Activated CD8-positive, alpha-beta memory T cell treated with anti-CD3 and anti-CD28 coated beads for 36 hours (primary cell): ENCODE measurements at regions not wholly inside any gene's neighbourhood (a gene's known extent, or its start where the extent isn't known, plus 50 kb on each side); places are given as distances from the start of the nearest gene placed in this dataset.
"Not testable (repeated sequence)": the region's sequence is repeated elsewhere in the genome, so short reads cannot be mapped to it uniquely, and the experiment has no call there.

Experiments
- CTCF ChIA-PET: fragments of 350-600 bp; sonication (Branson Sonifier 250); formaldehyde crosslinking; loops from one replicate; lab custom pipeline; 2021; ENCODE audit warnings: antibody characterized with exemption; lab: Charles Lee
- POLR2A ChIA-PET: fragments of 350-600 bp; sonication (Branson Sonifier 250); formaldehyde crosslinking; loops from one replicate; lab custom pipeline; 2021; ENCODE audit warnings: antibody characterized with exemption; lab: Charles Lee

GRCh38 chr21:27047658-27048314 is 80.9 kb upstream of the ADAMTS5 start:
- POLR2A ChIA-PET = no interaction called here
- CTCF ChIA-PET = no interaction called here

GRCh38 chr21:27047283-27047657 is 80.4 kb upstream of the ADAMTS5 start:
- POLR2A ChIA-PET = no interaction called here
- CTCF ChIA-PET = no interaction called here

DNA sequence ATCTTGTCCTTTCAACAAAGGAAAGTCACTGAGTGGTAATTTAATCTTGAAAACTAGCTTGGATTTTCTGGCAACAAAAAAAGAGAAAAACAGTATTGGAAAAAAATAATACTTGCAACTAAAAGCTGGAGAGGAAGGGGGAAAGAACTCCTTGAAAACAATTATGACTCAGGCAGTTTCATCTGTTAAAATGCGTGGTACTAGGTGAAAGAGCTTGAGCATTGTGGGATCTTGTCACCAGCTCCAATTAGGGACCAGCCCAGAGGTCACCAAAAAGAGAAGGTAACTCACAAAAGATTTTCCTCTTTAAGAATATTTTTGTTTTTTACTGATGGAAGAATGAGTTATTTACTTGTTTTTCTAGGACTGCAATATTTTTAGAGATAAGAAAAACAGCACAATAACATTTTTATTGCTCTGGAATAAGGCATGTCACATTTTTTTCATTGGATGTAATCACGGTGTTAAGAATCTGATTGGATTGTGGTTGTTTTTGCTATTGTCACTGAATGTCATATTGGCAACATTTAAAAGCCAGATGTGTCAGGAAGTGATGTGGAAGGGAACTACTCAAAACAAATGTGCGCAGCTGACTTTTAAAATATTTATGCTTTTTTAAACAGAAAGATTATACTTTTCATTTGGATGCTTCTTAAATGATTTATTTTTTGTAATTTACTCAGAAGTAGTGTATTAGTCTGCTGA is 78.5 kb upstream of the ADAMTS5 start:
- ChIA-PET CTCF (no interaction called here), POLR2A (no interaction called here)

GRCh38 chr21:27043377-27043776 is 76.5 kb upstream of the ADAMTS5 start:
- ChIA-PET POLR2A (no interaction called here), CTCF (no interaction called here)

GRCh38 chr21:27040738-27041469 is 74.0 kb upstream of the ADAMTS5 start:
- ChIA-PET CTCF (no interaction called here), POLR2A (no interaction called here)

- ChIA-PET POLR2A (no interaction called here), CTCF (no interaction called here)
Measured at GRCh38 chr21:27036736-27037301, 69.9 kb upstream of the ADAMTS5 start.

GRCh38 chr21:27035791-27036190 is 68.9 kb upstream of the ADAMTS5 start:
- ChIA-PET POLR2A (no interaction called here), CTCF (no interaction called here)

- CTCF ChIA-PET = no interaction called here
- POLR2A ChIA-PET = no interaction called here
Measured at GRCh38 chr21:27034796-27035195, 67.9 kb upstream of the ADAMTS5 start.

DNA sequence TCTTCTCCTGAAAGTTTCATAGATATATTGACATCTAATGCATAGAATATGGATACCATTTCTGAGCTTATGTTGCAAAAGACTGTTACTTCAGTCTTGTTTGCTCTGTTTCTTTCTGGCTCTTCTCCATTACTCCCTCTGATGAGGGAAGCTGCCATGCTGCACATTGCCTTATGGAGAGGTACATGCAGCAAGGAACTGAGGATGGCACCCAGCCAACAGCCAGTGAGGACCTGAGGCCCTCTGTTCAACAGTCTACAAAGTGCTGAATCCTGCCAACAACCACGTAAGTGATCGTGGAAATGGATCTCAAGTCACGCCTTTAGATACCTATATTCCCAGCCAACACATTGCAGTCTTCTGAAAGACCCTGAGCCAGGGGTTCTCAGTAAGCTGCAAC is 66.6 kb upstream of the ADAMTS5 start:
- ChIA-PET POLR2A (no interaction called here), CTCF (no interaction called here)

DNA sequence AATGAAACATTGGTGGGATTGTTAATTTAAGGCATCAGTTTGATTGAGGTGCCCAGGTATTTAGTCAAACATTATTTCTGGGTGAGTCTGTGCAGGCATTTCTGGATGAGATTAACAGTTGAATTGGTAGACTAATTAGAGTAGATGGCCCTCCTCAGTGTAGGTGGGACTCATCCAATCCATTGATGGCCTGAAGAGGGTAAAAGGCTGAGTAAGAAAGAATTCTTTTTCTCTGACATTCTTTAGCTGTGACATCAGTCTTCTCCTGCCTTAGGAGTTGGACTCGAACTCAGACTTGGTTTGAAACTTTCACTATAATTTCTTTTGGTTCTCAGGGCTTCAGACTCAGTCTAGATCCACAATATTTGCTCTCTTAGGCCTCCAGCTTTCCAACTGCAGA is 59.6 kb upstream of the ADAMTS5 start:
- ChIA-PET CTCF (no interaction called here), POLR2A (no interaction called here)

GRCh38 chr21:27025708-27026107 is 58.8 kb upstream of the ADAMTS5 start:
- CTCF ChIA-PET, POLR2A ChIA-PET: not testable (repeated sequence)

GRCh38 chr21:27024971-27025370 is 58.1 kb upstream of the ADAMTS5 start:
- ChIA-PET POLR2A (no interaction called here), CTCF (no interaction called here)

DNA sequence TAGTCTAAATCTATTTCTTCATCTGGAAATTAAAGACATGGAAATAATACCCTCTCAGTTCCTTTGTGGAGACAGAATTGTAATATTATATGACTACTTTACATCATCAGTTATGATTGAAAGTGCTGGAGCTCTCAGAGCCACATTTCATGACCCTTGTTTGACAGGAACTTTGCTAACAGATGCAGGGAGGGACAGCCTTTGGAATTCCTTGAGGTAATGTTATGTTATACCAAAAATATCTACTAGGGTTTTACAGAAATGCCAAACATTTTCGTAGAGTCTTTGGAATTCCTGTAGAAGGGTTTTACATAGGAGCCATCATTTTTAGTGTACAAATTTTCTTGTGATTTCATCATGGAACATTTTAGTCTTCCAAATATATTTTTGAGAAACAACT is 57.4 kb upstream of the ADAMTS5 start:
- CTCF ChIA-PET = no interaction called here
- POLR2A ChIA-PET = no interaction called here

DNA sequence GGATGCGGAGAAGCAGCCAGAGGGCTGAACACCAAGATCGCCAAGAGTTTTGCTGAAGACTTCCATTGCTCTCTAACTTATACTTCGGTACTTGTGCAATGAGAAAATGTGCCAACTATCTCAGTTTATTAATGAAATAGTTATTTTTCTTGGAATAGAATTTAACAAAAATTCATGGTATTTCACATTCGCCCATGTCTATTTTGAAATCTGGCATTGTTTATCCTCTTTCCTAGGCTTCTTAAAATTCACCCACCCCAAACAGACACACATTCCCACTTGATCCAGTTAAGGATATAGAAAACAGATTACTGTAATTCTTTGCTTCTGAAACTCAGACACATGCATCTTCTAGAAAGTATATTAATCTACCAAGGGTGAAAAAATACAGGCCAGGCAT is 56.3 kb upstream of the ADAMTS5 start:
- ChIA-PET POLR2A (no interaction called here), CTCF (no interaction called here)

GRCh38 chr21:27021801-27022200 is 54.9 kb upstream of the ADAMTS5 start:
- POLR2A ChIA-PET = no interaction called here
- CTCF ChIA-PET = no interaction called here

- ChIA-PET POLR2A (no interaction called here), CTCF (no interaction called here)
Measured at GRCh38 chr21:27021046-27021445, 54.2 kb upstream of the ADAMTS5 start.

GRCh38 chr21:27017246-27017645 is 50.4 kb upstream of the ADAMTS5 start:
- ChIA-PET CTCF (no interaction called here), POLR2A (no interaction called here)
